Muscle of back (tissue), 3 donors: ENCODE measurements at regions not wholly inside any gene's neighbourhood (a gene's known extent, or its start where the extent isn't known, plus 50 kb on each side); places are given as distances from the start of the nearest gene placed in this dataset.
A peak's percentile ranks its signal among the peaks of the same experiment; 100 is the strongest.

Experiments
- DNase-seq, 3 donors: peaks; one replicate each; pipeline versions ENCODE4 v3.0.0 to v3.0.0-alpha.2; 2013

GRCh38 chr12:130017591-130018449 is 114.0 kb upstream of the TMEM132D start:
- peak; percentile 54 to 85 (median 74) for DNase-seq

DNA sequence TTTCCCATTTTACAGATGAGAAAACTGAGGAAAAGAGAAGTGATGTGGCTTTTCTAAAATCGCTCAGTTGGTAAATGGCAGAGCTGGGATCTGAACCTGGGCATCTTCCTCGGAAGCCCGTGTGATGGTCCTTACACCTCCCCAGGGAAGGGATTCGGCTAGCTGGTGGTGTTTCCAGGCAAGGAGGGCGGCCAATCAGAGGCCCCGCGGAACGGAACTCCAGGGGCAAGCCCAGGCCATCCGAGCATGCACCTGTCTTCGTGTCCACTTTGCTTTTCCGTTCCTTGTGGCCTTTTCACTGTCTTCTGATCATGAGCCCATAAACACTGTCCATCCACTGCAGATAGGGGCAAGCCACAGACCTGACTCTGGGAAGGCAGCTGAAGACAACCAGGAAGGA is 114.8 kb upstream of the TMEM132D start:
- DNase-seq, result no peak

- peak in 2 of 3 donors; percentile 12 to 36 for DNase-seq
Observed at GRCh38 chr12:130026608-130027176, 122.9 kb upstream of the TMEM132D start.

DNA sequence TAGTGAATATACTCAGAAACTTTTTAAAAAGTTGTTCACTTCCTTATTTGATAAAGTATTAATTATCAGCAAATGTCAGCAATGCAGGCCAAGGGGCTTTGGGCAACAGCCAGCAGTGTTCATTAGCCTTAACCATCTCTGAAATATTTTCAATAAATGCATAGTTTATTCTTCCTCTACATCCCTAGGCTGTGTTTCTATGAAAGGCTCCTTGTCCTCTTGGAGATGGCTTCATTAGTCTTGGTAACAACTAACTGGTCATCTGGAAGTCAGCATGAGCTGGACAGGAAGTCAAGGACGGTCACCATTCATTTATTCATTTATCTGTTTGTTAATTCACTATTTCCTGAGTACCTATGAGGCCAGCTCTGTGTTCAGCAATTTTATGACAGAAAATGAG is 124.0 kb upstream of the TMEM132D start:
- no peak for DNase-seq

GRCh38 chr12:130029151-130029550 is 125.3 kb upstream of the TMEM132D start:
- no peak for DNase-seq

DNA sequence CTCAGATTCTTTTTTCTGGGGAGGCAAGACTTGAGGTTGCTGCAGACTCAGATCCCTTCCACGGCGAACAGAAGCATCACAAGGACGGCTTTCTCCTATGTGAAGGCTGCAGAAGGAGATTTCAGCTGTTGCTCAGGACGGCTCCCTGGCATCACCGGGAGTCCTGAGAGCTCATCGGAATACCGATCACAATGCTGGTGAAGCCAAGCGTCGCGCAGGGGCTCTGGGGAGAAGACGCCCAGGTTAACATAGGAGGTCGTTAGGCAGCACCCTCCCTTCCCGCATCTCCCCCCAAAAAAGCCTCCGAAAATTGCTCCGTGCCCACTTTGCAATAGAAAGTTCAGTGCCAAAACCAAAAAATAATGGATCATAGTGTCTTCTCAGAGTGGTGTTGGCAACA is 127.2 kb upstream of the TMEM132D start:
- no peak for DNase-seq

GRCh38 chr12:130031571-130032189 is 127.9 kb upstream of the TMEM132D start:
- peak; percentile 19 to 45 (median 27) for DNase-seq

DNA sequence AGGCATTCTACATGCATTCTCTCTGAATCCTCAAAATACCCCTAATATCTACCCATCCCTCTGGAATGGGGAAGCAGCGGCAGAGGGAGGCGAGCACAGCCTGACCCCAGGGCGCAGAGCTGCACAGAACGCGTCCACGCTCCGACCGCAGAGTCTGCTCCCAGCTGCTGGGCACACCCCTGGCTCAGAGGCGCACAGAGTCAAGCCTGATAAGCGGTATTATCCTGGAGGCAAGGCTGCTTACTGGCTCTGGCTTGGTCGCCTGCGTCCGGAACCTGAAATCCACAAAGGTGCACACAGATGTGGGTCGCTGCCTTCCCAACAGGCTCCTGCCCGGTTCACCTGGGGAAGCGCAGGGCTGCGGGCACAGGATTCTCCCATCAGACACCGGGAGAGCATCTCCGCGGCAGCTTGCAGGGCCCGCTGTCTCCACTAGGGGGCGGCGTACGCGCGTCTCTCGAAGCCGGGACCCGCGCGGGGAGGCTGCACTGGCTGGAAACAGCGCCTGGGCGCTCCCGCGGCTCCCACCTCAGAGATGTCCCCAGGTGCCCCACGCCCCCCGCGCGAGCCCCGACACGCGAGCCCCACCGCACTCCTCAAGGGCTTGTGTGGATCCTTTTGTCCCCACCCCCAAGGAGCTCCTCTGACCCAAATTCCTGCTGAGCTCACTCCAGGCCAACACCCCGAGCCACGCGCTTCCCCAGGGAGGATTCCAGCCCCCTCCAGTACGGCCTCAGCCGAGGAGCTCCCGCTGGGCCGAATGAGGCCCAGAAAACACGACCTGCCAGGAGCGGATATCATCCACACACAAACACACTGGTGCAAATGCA is 120.1 kb upstream of the FZD10 start:
- DNase-seq, result peak; percentile 17 to 67 (median 36)

- no peak for DNase-seq
Observed at GRCh38 chr12:130043685-130044406, 118.4 kb upstream of the FZD10 start.

GRCh38 chr12:130044991-130045621 is 117.2 kb upstream of the FZD10 start:
- peak in 1 of 3 donors; percentile 44 for DNase-seq

DNA sequence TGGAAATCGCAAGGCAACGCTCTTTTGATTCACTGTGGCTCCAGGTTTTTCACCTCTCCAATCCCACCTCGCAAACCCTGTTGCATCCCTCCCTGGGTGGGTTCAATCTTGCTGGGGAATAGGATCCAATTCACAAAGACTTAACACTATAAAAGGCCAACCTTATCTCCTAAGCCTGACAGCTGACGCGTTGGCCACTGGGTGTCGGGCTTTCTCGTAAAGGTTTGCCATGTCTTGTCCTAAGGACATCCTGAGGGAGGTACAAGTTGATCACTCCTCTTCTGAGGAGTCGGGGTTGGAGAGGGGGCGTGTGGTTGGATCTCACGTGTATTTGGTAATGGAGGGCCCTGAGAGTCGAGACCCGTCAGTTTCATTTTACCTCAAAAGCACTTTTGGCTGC is 112.6 kb upstream of the FZD10 start:
- DNase-seq, result no peak

DNA sequence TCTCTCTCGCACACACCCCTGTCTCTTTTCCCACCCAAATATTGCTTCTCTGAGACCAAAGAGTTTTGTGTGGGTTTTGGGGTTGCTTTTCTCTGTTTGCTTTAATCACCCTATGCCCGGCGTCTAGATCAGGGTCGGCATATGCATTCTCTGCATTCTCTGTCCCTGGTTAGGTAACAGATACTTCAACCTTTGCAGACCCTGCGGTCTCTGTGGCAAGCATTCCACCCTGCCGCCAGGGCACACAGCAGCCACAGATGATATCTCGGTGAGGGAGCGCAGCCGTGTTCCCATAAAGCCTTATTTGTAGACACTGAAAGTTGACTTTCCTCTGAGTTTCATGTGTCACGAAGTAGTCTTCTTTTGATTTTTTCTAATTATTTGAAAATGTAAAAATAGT is 110.4 kb upstream of the FZD10 start:
- no peak for DNase-seq

GRCh38 chr12:130053651-130054069 is 108.6 kb upstream of the FZD10 start:
- peak in 2 of 3 donors; percentile 24 to 38 for DNase-seq

GRCh38 chr12:130054803-130055202 is 107.5 kb upstream of the FZD10 start:
- DNase-seq, result no peak

- DNase-seq, result peak in 2 of 3 donors; percentile 16 to 49
Observed at GRCh38 chr12:130058926-130059472, 103.3 kb upstream of the FZD10 start.

GRCh38 chr12:130063866-130064265 is 98.4 kb upstream of the FZD10 start:
- DNase-seq, result no peak

- no peak for DNase-seq
Observed at GRCh38 chr12:130064999-130065398, 97.3 kb upstream of the FZD10 start.

GRCh38 chr12:130066742-130067141 is 95.5 kb upstream of the FZD10 start:
- DNase-seq, result no peak

DNA sequence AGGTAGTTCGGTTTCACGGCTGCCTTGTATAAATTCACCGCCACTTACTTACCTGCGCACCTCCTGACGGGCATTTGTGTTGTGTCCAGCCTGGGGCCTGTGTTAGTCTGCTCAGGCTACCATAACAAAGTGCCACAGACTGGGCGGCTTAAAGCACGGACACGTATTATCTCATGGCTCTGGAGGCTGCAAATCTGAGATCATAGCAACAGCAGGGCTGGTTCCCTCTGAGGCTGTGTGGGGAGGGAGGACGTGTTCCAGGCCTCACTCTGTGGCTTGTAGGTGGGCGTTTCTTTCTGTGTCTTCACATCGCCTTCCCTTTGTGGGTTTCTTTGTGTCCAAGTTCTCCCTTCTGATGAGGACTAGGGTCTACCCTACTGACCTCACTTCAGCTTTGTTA is 93.5 kb upstream of the FZD10 start:
- no peak for DNase-seq

DNA sequence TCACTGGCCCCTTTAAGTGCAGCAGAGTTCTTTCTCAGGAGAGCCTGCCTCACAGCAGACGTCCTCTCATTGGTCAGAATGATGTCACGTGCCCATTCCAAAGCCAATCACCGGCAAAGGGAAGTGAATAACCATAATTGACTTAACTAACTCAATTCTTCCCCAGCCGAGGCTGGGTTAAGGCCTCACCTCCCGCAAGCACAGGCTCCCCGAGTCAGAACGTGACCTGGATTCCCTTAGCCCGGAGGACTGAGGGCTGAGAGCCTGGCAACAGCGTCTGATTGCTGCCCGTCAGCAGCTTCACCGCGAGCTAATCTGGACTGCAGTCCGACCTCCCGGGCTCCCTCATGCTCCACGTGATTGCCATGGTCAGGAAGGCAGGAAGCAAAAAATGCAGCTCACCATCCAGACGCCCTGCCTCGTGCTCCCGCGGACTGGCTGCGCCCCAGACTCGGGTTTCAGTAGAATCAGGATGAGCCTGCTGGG is 92.1 kb upstream of the FZD10 start:
- DNase-seq, result peak; percentile 24 to 74 (median 39)
